GM21529 (cell line): ENCODE measurements at regions not wholly inside any gene's neighbourhood (a gene's known extent, or its start where the extent isn't known, plus 50 kb on each side); places are given as distances from the start of the nearest gene placed in this dataset.

Source experiments
- ATAC-seq: cut with Tn5 transposase; IDR thresholded peaks from one replicate; pipeline ENCODE4 v1.9.1; 2021; ENCODE audit not compliant: unreplicated experiment

GRCh38 chr21:27645285-27645684 is 678.4 kb upstream of the ADAMTS5 start:
- no peak for ATAC-seq

GRCh38 chr21:27643326-27643725 is 676.4 kb upstream of the ADAMTS5 start:
- no peak for ATAC-seq

GRCh38 chr21:27639286-27639685 is 672.4 kb upstream of the ADAMTS5 start:
- no peak for ATAC-seq

- ATAC-seq: no peak
Measured at GRCh38 chr21:27636656-27637055, 669.8 kb upstream of the ADAMTS5 start.

- ATAC-seq: no peak
Measured at GRCh38 chr21:27633631-27634030, 666.7 kb upstream of the ADAMTS5 start.

- ATAC-seq: no peak
Measured at GRCh38 chr21:27631471-27631870, 664.6 kb upstream of the ADAMTS5 start.

GRCh38 chr21:27622631-27623030 is 655.7 kb upstream of the ADAMTS5 start:
- ATAC-seq: no peak

- no peak for ATAC-seq
Measured at GRCh38 chr21:27614231-27614630, 647.3 kb upstream of the ADAMTS5 start.

GRCh38 chr21:27606422-27606821 is 639.5 kb upstream of the ADAMTS5 start:
- no peak for ATAC-seq

- no peak for ATAC-seq
Measured at GRCh38 chr21:27596196-27596595, 629.3 kb upstream of the ADAMTS5 start.

- no peak for ATAC-seq
Measured at GRCh38 chr21:27595716-27596115, 628.8 kb upstream of the ADAMTS5 start.

- no peak for ATAC-seq
Measured at GRCh38 chr21:27590271-27590670, 623.4 kb upstream of the ADAMTS5 start.

- no peak for ATAC-seq
Measured at GRCh38 chr21:27589781-27590180, 622.9 kb upstream of the ADAMTS5 start.

- no peak for ATAC-seq
Measured at GRCh38 chr21:27586986-27587385, 620.1 kb upstream of the ADAMTS5 start.

- ATAC-seq: no peak
Measured at GRCh38 chr21:27586326-27586725, 619.4 kb upstream of the ADAMTS5 start.

- no peak for ATAC-seq
Measured at GRCh38 chr21:27584256-27584655, 617.4 kb upstream of the ADAMTS5 start.

- ATAC-seq: no peak
Measured at GRCh38 chr21:27582948-27583430, 616.1 kb upstream of the ADAMTS5 start.

- ATAC-seq: no peak
Measured at GRCh38 chr21:27582246-27582947, 615.5 kb upstream of the ADAMTS5 start.

GRCh38 chr21:27581168-27581567 is 614.3 kb upstream of the ADAMTS5 start:
- ATAC-seq: no peak

GRCh38 chr21:27580276-27580675 is 613.4 kb upstream of the ADAMTS5 start:
- ATAC-seq: no peak

- no peak for ATAC-seq
Measured at GRCh38 chr21:27578741-27579265, 611.9 kb upstream of the ADAMTS5 start.

GRCh38 chr21:27572696-27573095 is 605.8 kb upstream of the ADAMTS5 start:
- no peak for ATAC-seq

GRCh38 chr21:27571706-27572105 is 604.8 kb upstream of the ADAMTS5 start:
- ATAC-seq: no peak
